Liver (tissue), 8 donors: ENCODE measurements at regions not wholly inside any gene's neighbourhood (a gene's known extent, or its start where the extent isn't known, plus 50 kb on each side); places are given as distances from the start of the nearest gene placed in this dataset.

Experiments used
- DNase-seq: peaks from one replicate; pipeline ENCODE4 v3.0.0-alpha.2; 2017; ENCODE audit warnings: low spot score
- H3K27ac ChIP-seq, 2 donors: one replicate each; pipeline ENCODE4 v1.7.0; 2013; ENCODE audit warnings: inconsistent platforms in 2 of 2, low read length in 2 of 2, control low read depth in 1 of 2, low read depth in 1 of 2, mild to moderate bottlenecking in 1 of 2
- H3K27me3 ChIP-seq, 4 donors: one replicate each; pipeline versions ENCODE4 v1.6.1 to v1.7.0; 2013; ENCODE audit warnings: low read length in 3 of 4, inconsistent platforms in 1 of 4, mild to moderate bottlenecking in 1 of 4, moderate library complexity in 1 of 4; ENCODE audit not compliant: control insufficient read depth in 4 of 4, insufficient read depth in 4 of 4
- H3K36me3 ChIP-seq, 4 donors: one replicate each; pipeline versions ENCODE4 v1.6.1 to v1.7.0; 2013; ENCODE audit warnings: low read length in 3 of 4, mild to moderate bottlenecking in 3 of 4, low read depth in 1 of 4, moderate library complexity in 1 of 4; ENCODE audit not compliant: control insufficient read depth in 4 of 4, insufficient read depth in 3 of 4
- H3K4me1 ChIP-seq, 4 donors: one replicate each; pipeline versions ENCODE4 v1.6.1 to v1.7.0; 2013; ENCODE audit warnings: low read length in 3 of 4, mild to moderate bottlenecking in 3 of 4, moderate library complexity in 1 of 4; ENCODE audit not compliant: control insufficient read depth in 4 of 4, insufficient read depth in 4 of 4
- H3K4me3 ChIP-seq, 3 donors: one replicate each; pipeline versions ENCODE4 v1.6.1 to v1.7.0; 2013; ENCODE audit warnings: low read length in 3 of 3, control low read depth in 1 of 3, low read depth in 1 of 3, mild to moderate bottlenecking in 1 of 3
- H3K9ac ChIP-seq, 2 donors: one replicate each; pipeline ENCODE4 v1.7.0; 2013; ENCODE audit warnings: low read length in 2 of 2, mild to moderate bottlenecking in 2 of 2, moderate library complexity in 2 of 2, control low read depth in 1 of 2, low read depth in 1 of 2
- H3K9me3 ChIP-seq, 4 donors: one replicate each; pipeline versions ENCODE4 v1.6.1 to v1.7.0; 2013; ENCODE audit warnings: low read length in 3 of 4; ENCODE audit not compliant: control insufficient read depth in 4 of 4
- EGR1 ChIP-seq, 2 donors: IDR thresholded peaks; 2 replicates each; pipeline ENCODE4 v1.6.1; 2016 to 2018; ENCODE audit warnings: antibody characterized with exemption in 2 of 2, low read depth in 2 of 2
- FOXA1 ChIP-seq: IDR thresholded peaks from 2 replicates; pipeline ENCODE4 v1.6.1; 2016; ENCODE audit warnings: antibody characterized with exemption
- FOXA2 ChIP-seq: IDR thresholded peaks from 2 replicates; pipeline ENCODE4 v1.6.1; 2016; ENCODE audit warnings: antibody characterized with exemption
- GABPA ChIP-seq, 2 donors: IDR thresholded peaks in 1 of 2; conservative IDR thresholded peaks in 1 of 2; 2 replicates each; pipeline ENCODE4 v1.6.1; 2016; ENCODE audit warnings: antibody characterized with exemption in 2 of 2, mild to moderate bottlenecking in 1 of 2, moderate library complexity in 1 of 2
- HNF4A ChIP-seq, 2 donors: conservative IDR thresholded peaks; 2 replicates each; pipeline ENCODE4 v1.6.1; 2016; ENCODE audit warnings: antibody characterized with exemption in 2 of 2, mild to moderate bottlenecking in 2 of 2
- HNF4G ChIP-seq: IDR thresholded peaks from 2 replicates; pipeline ENCODE4 v1.6.1; 2016; ENCODE audit warnings: antibody characterized with exemption
- JUND ChIP-seq, 2 donors: IDR thresholded peaks; 2 replicates each; pipeline ENCODE4 v1.6.1; 2016; ENCODE audit warnings: antibody characterized with exemption in 2 of 2
- NR2F2 ChIP-seq: IDR thresholded peaks from 2 replicates; pipeline ENCODE4 v1.6.1; 2016; ENCODE audit warnings: antibody characterized with exemption
- RAD21 ChIP-seq, 2 donors: IDR thresholded peaks; 2 replicates each; pipeline ENCODE4 v1.6.1; 2016; ENCODE audit warnings: antibody characterized with exemption in 2 of 2, mild to moderate bottlenecking in 2 of 2
- RXRA ChIP-seq, 2 donors: IDR thresholded peaks; 2 replicates each; pipeline ENCODE4 v1.6.1; 2017 to 2018; ENCODE audit warnings: antibody characterized with exemption in 2 of 2, mild to moderate bottlenecking in 1 of 2
- SP1 ChIP-seq: IDR thresholded peaks from 2 replicates; pipeline ENCODE4 v1.6.1; 2018; ENCODE audit warnings: antibody characterized with exemption, mild to moderate bottlenecking
- TAF1 ChIP-seq: conservative IDR thresholded peaks from 2 replicates; pipeline ENCODE4 v1.6.1; 2016; ENCODE audit warnings: antibody characterized with exemption, mild to moderate bottlenecking
- YY1 ChIP-seq: IDR thresholded peaks from 2 replicates; pipeline ENCODE4 v1.6.1; 2016; ENCODE audit warnings: antibody characterized with exemption, mild to moderate bottlenecking
- WGBS: extraction: QIAGEN DNeasy Blood & Tissue Kit; methylation state at CpG from one replicate; pipeline ENCODE4 v1.1.7; 2013; 5-methylcytosine and 5-hydroxymethylcytosine counted together
- TF ChIP-seq, protein P1 (sequence below): IDR thresholded peaks from 2 replicates; pipeline ENCODE4 v1.6.1; 2016; ENCODE audit warnings: antibody characterized with exemption
- TF ChIP-seq, protein P2 (sequence below): fragments of 150-350 bp; IDR thresholded peaks from 2 replicates; pipeline ENCODE4 v1.5.1; 2017; ENCODE audit warnings: improper control_type of control experiment, low read depth, low read length; ENCODE audit not compliant: missing input control
- TF ChIP-seq, protein P3 (sequence below): IDR thresholded peaks from 2 replicates; pipeline ENCODE4 v1.6.1; 2016; ENCODE audit warnings: antibody characterized with exemption, mild to moderate bottlenecking
- TF ChIP-seq, protein P4 (sequence below): IDR thresholded peaks from 2 replicates; pipeline ENCODE4 v1.6.1; 2016; ENCODE audit warnings: antibody characterized with exemption
- TF ChIP-seq, protein P5 (sequence below): IDR thresholded peaks from 2 replicates; pipeline ENCODE4 v1.6.1; 2016; ENCODE audit warnings: antibody characterized with exemption
- donor health status: healthy.
- donor health status: healthy.
- donor health status: healthy.
- donor health status: healthy.
- donor health status: healthy.

DNA sequence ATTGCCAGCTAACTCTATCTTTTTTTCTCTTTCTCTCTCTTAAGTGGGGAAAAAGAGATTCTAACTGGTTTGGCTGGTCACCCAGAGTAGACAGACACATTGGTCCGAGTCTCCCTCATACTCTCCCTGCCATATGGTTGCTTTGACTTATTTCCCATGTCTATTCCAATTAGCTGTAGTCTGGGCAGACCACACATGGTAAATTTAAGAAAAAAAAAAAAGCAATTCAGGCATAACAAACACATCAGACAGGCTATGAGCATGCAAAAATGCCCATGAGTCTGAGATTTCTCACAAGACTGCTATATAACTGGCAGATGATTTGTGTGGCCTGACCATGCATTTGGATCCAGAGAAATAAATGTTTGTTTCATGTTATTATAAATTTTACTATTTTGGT, 110.2 kb upstream of the FGF10 start:
- no peaks in the 10 kb centered on the region for H3K27me3 ChIP-seq
- TF ChIP-seq SP1: no peak
- TF ChIP-seq TAF1: no peak
- TF ChIP-seq, protein P1, sequence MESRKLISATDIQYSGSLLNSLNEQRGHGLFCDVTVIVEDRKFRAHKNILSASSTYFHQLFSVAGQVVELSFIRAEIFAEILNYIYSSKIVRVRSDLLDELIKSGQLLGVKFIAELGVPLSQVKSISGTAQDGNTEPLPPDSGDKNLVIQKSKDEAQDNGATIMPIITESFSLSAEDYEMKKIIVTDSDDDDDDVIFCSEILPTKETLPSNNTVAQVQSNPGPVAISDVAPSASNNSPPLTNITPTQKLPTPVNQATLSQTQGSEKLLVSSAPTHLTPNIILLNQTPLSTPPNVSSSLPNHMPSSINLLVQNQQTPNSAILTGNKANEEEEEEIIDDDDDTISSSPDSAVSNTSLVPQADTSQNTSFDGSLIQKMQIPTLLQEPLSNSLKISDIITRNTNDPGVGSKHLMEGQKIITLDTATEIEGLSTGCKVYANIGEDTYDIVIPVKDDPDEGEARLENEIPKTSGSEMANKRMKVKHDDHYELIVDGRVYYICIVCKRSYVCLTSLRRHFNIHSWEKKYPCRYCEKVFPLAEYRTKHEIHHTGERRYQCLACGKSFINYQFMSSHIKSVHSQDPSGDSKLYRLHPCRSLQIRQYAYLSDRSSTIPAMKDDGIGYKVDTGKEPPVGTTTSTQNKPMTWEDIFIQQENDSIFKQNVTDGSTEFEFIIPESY: no peak
- no peak for TF ChIP-seq GABPA (IDR thresholded peaks at IDR 0.05 in 1 of 2, conservative IDR thresholded peaks at IDR 0.05 in 1 of 2)
- TF ChIP-seq FOXA2: no peak
- no peak for TF ChIP-seq YY1
- H3K36me3 ChIP-seq: no peaks in the 10 kb centered on the region
- no peak for DNase-seq
- H3K27ac ChIP-seq: no peak overlapping the region
- H3K4me1 ChIP-seq: no peaks in the 10 kb centered on the region
- WGBS: 78% methylated on average over 1 of the region's 1 CpG
- H3K9me3 ChIP-seq: no peaks in the 10 kb centered on the region
- no peak overlapping the region for H3K4me3 ChIP-seq
- H3K9ac ChIP-seq: no peak overlapping the region

DNA sequence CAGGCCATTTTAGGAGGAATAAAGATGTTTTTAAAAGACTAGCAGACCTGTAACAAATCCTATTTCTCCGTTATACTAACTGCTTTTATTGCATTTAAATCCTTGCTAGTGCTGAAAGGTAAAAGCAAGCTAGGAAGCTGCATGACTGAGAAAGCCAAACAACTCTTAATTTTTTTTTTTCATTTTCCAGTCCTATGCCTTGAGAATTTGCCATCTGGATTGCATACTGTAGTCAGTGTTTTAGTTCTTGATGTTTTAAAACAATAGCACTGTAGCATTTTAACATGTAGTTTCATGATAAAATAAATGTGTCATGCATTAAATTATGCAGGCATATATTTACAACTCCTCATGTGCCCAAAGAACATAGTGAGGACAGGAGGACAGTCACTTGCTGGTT, 108.4 kb upstream of the FGF10 start:
- no peak for DNase-seq

DNA sequence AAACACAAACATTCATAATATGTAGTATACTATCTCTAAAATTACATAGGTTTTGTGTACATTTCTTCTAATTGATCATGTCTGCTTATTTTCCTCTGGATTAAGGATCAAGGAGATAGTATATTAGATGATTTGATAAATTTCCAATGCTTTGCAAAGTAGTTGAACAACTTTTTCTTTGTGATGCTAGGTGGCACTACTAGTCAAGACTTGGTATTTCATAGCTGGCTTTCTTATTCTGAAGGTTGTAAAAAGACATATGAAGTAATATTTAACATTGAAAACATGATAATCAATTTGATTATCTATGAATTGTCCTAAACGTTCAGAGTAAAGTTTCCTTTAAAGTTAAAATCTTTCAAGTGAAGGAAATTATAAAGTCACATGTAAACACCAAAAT, 106.1 kb upstream of the FGF10 start:
- Histone ChIP-seq H3K4me1 (peaks cover 0 to 1% (median 0%) of the 10 kb centered on the region in 4 donors), H3K9ac (no peak overlapping the region), H3K27ac (no peak overlapping the region), H3K4me3 (no peak overlapping the region), H3K36me3 (no peaks in the 10 kb centered on the region), H3K9me3 (peaks cover 3 to 11% (median 7%) of the 10 kb centered on the region in 4 donors), H3K27me3 (no peaks in the 10 kb centered on the region)
- DNase-seq: no peak
- WGBS: 47% methylated on average over 1 of the region's 1 CpG
- TF ChIP-seq, protein P2, sequence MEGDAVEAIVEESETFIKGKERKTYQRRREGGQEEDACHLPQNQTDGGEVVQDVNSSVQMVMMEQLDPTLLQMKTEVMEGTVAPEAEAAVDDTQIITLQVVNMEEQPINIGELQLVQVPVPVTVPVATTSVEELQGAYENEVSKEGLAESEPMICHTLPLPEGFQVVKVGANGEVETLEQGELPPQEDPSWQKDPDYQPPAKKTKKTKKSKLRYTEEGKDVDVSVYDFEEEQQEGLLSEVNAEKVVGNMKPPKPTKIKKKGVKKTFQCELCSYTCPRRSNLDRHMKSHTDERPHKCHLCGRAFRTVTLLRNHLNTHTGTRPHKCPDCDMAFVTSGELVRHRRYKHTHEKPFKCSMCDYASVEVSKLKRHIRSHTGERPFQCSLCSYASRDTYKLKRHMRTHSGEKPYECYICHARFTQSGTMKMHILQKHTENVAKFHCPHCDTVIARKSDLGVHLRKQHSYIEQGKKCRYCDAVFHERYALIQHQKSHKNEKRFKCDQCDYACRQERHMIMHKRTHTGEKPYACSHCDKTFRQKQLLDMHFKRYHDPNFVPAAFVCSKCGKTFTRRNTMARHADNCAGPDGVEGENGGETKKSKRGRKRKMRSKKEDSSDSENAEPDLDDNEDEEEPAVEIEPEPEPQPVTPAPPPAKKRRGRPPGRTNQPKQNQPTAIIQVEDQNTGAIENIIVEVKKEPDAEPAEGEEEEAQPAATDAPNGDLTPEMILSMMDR: no peak
- TF ChIP-seq HNF4G (no peak), EGR1 (IDR thresholded peaks at IDR 0.05; ENCODE audit: low read depth in 2 of 2) (no peak), SP1 (no peak), NR2F2 (no peak), RXRA (IDR thresholded peaks at IDR 0.05) (no peak), TAF1 (no peak), YY1 (no peak), FOXA2 (no peak), HNF4A (conservative IDR thresholded peaks at IDR 0.05) (no peak), GABPA (IDR thresholded peaks at IDR 0.05 in 1 of 2, conservative IDR thresholded peaks at IDR 0.05 in 1 of 2) (no peak), FOXA1 (no peak), RAD21 (IDR thresholded peaks at IDR 0.05) (no peak), JUND (IDR thresholded peaks at IDR 0.05) (no peak)
- TF ChIP-seq, protein P3, sequence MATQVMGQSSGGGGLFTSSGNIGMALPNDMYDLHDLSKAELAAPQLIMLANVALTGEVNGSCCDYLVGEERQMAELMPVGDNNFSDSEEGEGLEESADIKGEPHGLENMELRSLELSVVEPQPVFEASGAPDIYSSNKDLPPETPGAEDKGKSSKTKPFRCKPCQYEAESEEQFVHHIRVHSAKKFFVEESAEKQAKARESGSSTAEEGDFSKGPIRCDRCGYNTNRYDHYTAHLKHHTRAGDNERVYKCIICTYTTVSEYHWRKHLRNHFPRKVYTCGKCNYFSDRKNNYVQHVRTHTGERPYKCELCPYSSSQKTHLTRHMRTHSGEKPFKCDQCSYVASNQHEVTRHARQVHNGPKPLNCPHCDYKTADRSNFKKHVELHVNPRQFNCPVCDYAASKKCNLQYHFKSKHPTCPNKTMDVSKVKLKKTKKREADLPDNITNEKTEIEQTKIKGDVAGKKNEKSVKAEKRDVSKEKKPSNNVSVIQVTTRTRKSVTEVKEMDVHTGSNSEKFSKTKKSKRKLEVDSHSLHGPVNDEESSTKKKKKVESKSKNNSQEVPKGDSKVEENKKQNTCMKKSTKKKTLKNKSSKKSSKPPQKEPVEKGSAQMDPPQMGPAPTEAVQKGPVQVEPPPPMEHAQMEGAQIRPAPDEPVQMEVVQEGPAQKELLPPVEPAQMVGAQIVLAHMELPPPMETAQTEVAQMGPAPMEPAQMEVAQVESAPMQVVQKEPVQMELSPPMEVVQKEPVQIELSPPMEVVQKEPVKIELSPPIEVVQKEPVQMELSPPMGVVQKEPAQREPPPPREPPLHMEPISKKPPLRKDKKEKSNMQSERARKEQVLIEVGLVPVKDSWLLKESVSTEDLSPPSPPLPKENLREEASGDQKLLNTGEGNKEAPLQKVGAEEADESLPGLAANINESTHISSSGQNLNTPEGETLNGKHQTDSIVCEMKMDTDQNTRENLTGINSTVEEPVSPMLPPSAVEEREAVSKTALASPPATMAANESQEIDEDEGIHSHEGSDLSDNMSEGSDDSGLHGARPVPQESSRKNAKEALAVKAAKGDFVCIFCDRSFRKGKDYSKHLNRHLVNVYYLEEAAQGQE: no peak
- TF ChIP-seq, protein P4, sequence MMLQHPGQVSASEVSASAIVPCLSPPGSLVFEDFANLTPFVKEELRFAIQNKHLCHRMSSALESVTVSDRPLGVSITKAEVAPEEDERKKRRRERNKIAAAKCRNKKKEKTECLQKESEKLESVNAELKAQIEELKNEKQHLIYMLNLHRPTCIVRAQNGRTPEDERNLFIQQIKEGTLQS: no peak
- TF ChIP-seq, protein P1: no peak
- TF ChIP-seq, protein P5, sequence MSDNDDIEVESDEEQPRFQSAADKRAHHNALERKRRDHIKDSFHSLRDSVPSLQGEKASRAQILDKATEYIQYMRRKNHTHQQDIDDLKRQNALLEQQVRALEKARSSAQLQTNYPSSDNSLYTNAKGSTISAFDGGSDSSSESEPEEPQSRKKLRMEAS: no peak

More for the DNA sequence above, 108.4 kb upstream of the FGF10 start:
- H3K9ac ChIP-seq: no peak overlapping the region
- H3K27ac ChIP-seq: no peak overlapping the region
- H3K36me3 ChIP-seq: no peaks in the 10 kb centered on the region
- peaks cover under 1 to 6% (median 2%) of the 10 kb centered on the region in 4 donors for H3K9me3 ChIP-seq
- no peak overlapping the region for H3K4me3 ChIP-seq
- no peaks in the 10 kb centered on the region for H3K27me3 ChIP-seq
- TF ChIP-seq HNF4A (conservative IDR thresholded peaks at IDR 0.05): no peak
- 69% methylated on average over 1 of the region's 1 CpG for WGBS
- peaks cover 0 to 1% (median 0%) of the 10 kb centered on the region in 4 donors for H3K4me1 ChIP-seq
